ENCODE measurements at regions not wholly inside any gene's neighbourhood (a gene's known extent, or its start where the extent isn't known, plus 50 kb on each side); places are given as distances from the start of the nearest gene placed in this dataset.

DNA sequence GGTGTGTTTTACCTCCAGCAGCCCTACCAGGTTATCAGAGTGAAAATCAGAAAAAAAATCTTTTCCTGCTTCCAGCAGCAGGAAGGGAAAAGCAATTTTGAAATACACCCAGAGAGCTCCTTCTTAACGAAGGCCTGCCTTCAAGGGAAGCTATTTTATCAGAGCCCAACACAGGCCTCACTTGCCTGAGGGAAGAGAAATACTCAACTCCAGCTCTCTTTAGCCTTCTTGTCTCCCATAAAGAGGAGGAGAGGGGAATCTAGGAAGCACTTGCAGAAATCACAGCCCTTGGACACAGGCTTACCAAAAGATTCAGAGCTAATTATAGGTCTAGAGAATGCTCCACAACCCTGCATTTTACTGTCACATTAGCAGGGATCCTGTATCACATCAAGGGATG is 896.1 kb upstream of the CNTNAP5 start:
- Histone ChIP-seq H3K27me3 (no peaks in the 10 kb centered on the region), H3K36me3 (no peaks in the 10 kb centered on the region), H3K4me3 (no peak overlapping the region), H3K4me1 (no peaks in the 10 kb centered on the region), H3K27ac (no peak overlapping the region), H3K9me3 (no peaks in the 10 kb centered on the region)
- TF ChIP-seq, protein P1, sequence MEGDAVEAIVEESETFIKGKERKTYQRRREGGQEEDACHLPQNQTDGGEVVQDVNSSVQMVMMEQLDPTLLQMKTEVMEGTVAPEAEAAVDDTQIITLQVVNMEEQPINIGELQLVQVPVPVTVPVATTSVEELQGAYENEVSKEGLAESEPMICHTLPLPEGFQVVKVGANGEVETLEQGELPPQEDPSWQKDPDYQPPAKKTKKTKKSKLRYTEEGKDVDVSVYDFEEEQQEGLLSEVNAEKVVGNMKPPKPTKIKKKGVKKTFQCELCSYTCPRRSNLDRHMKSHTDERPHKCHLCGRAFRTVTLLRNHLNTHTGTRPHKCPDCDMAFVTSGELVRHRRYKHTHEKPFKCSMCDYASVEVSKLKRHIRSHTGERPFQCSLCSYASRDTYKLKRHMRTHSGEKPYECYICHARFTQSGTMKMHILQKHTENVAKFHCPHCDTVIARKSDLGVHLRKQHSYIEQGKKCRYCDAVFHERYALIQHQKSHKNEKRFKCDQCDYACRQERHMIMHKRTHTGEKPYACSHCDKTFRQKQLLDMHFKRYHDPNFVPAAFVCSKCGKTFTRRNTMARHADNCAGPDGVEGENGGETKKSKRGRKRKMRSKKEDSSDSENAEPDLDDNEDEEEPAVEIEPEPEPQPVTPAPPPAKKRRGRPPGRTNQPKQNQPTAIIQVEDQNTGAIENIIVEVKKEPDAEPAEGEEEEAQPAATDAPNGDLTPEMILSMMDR (IDR thresholded peaks at IDR 0.05): no peak
- intact Hi-C loops (cut with DNase I; ENCODE audit: low total_unique reads): no loop called here
- no peak for DNase-seq

DNA sequence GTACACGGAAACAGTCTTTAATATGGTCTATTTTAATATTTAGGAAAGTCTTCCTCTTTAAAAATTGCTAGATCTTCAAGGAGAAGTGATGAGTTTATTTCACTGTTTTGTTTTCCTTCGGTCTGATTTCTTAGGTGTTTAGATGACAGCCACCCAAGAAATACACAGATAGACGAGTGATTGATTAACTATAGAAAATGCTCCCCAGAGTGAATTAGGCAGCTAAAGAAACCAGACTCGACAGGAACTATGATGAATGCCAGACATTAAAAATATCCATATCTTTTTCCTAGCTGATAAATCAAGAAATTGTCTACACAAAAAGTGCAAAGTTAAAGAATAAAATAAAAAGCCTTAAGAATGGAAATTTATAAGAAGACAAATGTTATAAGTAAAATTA is 888.7 kb upstream of the CNTNAP5 start:
- Histone ChIP-seq H3K9me3 (no peaks in the 10 kb centered on the region), H3K36me3 (no peaks in the 10 kb centered on the region), H3K4me1 (no peaks in the 10 kb centered on the region), H3K4me3 (no peak overlapping the region), H3K27ac (no peak overlapping the region), H3K27me3 (no peaks in the 10 kb centered on the region)
- no peak for DNase-seq
- TF ChIP-seq, protein P1 (IDR thresholded peaks at IDR 0.05): no peak
- intact Hi-C loops (cut with DNase I; ENCODE audit: low total_unique reads): no loop called here

DNA sequence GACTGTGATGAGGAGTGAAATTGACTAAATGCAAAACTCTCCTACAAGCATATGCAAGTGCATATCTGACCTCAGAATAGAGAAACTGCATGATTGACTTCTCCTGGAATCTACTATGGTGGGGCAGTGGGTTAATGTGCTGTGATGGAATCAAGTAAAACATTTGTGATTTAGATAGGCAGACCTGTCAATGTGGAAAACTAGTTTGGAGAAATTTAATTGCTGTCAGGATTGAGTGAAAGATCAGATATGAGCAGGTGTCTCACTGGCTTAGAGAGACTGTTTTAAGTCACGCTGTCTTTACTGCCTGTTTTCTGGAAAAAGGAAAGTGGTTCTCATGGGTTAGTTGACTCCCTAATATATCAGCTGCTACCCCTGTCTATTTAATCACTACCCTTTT is 881.0 kb upstream of the CNTNAP5 start:
- no peak overlapping the region for H3K4me3 ChIP-seq
- no peak for DNase-seq
- H3K27ac ChIP-seq: no peak overlapping the region
- no peaks in the 10 kb centered on the region for H3K36me3 ChIP-seq
- TF ChIP-seq, protein P1 (IDR thresholded peaks at IDR 0.05): no peak
- no peaks in the 10 kb centered on the region for H3K4me1 ChIP-seq
- intact Hi-C loops (cut with DNase I; ENCODE audit: low total_unique reads): no loop called here
- no peaks in the 10 kb centered on the region for H3K9me3 ChIP-seq
- no peaks in the 10 kb centered on the region for H3K27me3 ChIP-seq

DNA sequence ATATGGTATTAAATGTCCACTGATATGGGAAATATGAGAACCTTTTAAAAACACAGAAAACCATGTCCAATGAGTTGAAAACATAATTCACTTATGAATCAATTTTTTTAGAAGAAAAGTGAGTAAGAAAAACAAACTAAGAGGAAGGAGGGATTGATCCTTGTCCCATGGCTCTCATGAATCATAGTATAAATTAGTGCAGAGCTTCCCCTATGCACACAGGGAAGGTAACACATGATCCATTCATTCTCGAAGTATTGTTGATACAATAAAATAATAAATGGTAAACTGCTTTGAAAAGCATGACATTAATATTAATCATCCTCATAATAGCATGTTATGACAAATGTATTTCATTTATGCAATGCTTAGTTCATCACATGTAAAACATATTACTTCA is 872.0 kb upstream of the CNTNAP5 start:
- no peaks in the 10 kb centered on the region for H3K27me3 ChIP-seq
- H3K36me3 ChIP-seq: no peaks in the 10 kb centered on the region
- intact Hi-C loops (cut with DNase I; ENCODE audit: low total_unique reads): no loop called here
- TF ChIP-seq, protein P1 (IDR thresholded peaks at IDR 0.05): no peak
- no peak for DNase-seq
- H3K9me3 ChIP-seq: no peaks in the 10 kb centered on the region
- H3K4me1 ChIP-seq: no peaks in the 10 kb centered on the region
- no peak overlapping the region for H3K4me3 ChIP-seq
- H3K27ac ChIP-seq: no peak overlapping the region

DNA sequence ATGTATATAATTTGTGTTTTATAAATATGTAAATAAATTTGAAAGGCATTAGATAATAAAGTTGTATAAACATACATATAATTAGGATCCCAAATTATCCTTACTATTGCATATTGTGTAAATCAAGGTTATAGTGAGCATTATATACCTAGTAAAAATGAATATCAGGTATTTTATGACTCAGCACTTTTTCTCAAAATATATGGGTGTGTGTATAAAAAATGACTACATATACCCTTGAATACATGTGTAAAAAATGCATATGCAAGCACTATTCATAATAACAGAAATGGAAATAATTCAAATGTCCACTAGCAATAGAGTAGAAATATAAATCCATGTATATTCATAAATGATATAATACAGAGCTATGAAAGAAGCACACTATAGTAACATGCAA is 870.9 kb upstream of the CNTNAP5 start:
- no peaks in the 10 kb centered on the region for H3K36me3 ChIP-seq
- no peaks in the 10 kb centered on the region for H3K27me3 ChIP-seq
- H3K4me1 ChIP-seq: no peaks in the 10 kb centered on the region
- no peak overlapping the region for H3K4me3 ChIP-seq
- TF ChIP-seq, protein P1 (IDR thresholded peaks at IDR 0.05): no peak
- no peak for DNase-seq
- H3K27ac ChIP-seq: no peak overlapping the region
- H3K9me3 ChIP-seq: no peaks in the 10 kb centered on the region
- intact Hi-C loops (cut with DNase I; ENCODE audit: low total_unique reads): no loop called here

DNA sequence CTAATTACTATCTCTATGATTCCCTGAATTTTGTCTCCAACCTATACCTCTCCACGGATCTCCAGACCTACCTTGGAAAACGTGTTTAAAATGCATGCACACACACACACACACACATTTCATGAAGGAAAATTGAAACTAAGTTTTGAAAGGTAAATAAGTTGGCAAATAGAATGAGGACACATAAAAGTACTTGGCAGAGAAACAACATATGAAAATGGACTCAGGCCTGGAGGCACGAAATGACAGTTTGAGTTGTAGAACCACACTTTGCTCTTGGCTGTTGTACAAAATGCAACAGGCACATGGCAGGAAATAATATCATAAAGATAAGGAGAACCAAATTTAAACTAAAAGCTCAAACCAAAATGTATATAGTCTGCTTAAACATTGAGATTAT is 868.1 kb upstream of the CNTNAP5 start:
- Histone ChIP-seq H3K4me3 (no peak overlapping the region), H3K36me3 (no peaks in the 10 kb centered on the region), H3K9me3 (no peaks in the 10 kb centered on the region), H3K4me1 (no peaks in the 10 kb centered on the region), H3K27me3 (no peaks in the 10 kb centered on the region), H3K27ac (no peak overlapping the region)
- intact Hi-C loops (cut with DNase I; ENCODE audit: low total_unique reads): no loop called here
- TF ChIP-seq, protein P1 (IDR thresholded peaks at IDR 0.05): no peak
- no peak for DNase-seq
